ENCODE measurements at regions not wholly inside any gene's neighbourhood (a gene's known extent, or its start where the extent isn't known, plus 50 kb on each side); places are given as distances from the start of the nearest gene placed in this dataset.
A peak's percentile ranks its signal among the peaks of the same experiment; 100 is the strongest.

DNA sequence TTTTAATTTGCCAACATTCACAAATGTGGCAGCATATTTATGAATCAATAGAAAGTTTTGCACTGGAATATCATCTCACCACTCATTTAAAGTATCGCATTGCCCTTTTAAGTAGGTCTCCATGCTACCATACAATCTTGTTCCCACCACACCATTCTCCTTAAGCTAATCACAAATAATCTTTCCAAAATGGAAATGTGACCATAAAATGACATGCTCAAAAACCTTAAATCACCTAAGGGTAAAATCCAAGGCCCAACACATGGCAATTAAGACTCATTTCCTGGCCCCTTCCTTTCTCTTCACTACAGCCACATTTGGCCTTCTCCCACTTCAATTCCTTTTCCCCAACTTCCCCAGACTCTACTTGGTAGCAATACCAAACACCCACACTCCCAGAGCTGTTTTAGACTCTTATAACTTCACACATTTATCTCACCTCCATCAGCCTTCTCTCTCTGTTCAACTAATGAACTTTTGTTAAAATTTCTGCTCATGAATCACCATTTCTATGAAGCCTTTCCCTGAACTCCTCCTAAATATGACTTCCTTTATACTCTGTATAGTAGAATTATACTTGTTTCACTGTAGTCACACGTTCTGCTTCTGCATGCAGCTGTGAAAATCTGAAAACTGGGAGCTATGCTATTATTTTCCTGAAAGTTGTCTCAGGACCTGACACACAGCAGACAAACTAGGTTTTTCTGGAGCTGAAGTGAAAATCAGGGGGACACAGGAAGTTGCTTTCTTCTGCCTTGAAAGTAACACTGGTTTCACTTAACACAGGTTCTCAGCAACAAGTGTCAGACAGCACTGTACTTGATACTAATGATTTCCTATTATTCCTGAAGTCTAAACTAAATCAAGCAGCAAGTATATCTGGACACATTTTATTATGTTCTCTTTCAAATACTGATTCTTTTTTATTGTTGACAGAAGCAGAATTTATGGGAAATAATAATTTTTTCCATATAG is 303.9 kb downstream of the ZEB2 start:
- DNase-seq (ENCODE audit: low read depth): no peak

DNA sequence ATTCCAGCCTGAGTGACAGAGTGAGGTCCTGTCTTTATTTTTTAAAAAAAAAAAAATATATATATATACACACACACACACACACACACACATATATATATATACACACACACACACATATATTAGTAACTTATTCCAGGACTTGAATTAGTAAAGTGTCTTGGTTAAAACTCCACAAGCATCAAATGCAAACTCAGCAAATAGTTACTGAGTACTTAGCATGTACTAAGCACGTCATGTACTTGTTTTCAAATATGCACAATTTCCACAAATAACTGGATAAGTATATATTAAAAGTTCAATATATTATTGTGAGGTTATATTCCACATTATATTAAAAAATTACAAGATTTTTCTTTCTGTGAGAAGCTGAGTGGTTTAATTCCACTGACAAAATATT is 304.7 kb downstream of the ZEB2 start:
- DNase-seq (ENCODE audit: low read depth): no peak

- no peak for DNase-seq (ENCODE audit: low read depth)
Measured at GRCh38 chr2:144213797-144214196, 306.1 kb downstream of the ZEB2 start.

DNA sequence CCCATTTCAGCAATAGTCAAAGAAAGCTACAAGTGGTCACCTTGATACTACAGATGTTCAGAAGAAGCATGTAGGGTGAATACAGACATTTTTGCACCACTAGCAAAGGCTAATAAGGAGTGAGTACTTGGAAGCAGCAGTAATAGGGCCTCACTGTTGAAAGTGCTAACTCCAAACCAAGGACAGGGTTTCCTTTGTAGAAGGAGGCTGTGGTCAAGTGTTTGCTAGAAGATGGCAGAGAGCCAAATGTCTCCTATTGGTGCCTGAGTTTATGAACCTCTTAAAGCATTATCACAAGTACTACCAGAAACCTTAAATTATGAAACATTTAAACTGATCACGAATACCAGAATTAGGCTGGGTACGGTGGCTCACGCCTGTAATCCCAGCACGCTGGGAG is 308.1 kb downstream of the ZEB2 start:
- DNase-seq (ENCODE audit: low read depth): peak; percentile 7

GRCh38 chr2:144211065-144211464 is 308.9 kb downstream of the ZEB2 start:
- no peak for DNase-seq (ENCODE audit: low read depth)

DNA sequence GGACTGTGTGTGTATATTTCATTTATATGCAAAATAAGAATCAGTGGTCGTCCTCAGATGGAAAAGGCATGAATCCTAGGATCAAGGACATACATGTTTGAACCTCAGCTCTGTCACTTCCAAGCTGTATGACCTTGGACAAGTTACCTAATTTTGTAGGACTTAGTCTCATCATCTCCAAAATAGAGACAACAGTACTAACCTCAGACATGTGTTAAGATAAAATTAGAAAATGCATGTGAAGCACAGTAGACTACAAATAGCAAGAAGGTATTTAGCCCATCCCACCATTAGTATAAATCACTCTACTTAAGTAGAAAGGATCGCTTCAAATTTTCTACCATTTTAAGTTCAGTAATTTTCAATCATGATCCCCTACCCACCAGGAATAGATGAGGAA is 309.8 kb downstream of the ZEB2 start:
- no peak for DNase-seq (ENCODE audit: low read depth)

GRCh38 chr2:144208924-144209323 is 311.0 kb downstream of the ZEB2 start:
- DNase-seq (ENCODE audit: low read depth): no peak

DNA sequence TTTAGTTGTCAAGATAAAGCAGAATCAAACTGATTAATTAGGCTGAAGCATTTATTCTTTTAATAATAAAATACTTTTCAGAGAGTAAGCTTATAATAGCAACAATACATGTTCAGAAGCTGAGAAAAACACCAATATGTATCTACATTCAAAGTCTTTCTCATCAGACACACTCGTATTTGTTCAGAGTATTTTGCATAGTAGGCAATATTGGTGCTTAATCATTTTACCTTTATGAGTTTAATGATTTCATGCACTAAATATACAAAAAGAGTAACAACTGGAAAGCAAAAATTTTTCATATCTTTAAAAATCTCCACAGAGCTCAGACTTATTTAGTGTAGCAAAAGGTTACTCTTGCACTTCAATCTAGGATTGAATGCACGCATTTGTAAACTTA is 313.9 kb downstream of the ZEB2 start:
- no peak for DNase-seq (ENCODE audit: low read depth)

DNA sequence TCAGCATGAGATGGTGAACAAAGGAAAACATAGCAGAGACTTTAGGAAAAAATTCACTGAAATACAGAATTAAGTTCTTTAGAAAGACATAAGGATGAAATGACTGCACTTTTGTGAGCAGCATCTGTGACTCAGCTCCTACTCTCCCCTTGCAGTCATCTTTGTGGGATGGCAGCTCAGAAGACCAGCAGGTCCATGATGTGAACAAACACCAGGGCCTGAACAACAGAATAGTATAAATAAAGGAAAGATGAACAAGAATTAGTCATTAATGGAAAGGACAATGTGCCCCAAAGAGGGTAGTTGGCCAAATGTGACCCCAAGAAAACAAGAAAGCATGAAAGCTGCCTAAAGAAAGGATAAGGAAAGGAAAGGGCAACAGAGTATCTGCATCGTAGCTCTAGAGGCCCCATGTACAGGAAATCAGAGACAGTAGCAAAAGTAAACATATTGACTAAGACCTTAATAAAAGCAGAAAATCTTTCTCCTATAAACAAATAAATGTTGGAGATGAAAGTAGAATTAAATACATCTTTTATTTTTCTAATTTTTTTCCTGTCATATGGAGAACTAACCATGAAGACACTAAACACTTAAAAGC is 318.0 kb downstream of the ZEB2 start:
- DNase-seq (ENCODE audit: low read depth): peak; percentile 26

GRCh38 chr2:144201126-144201525 is 318.8 kb downstream of the ZEB2 start:
- DNase-seq (ENCODE audit: low read depth): no peak

DNA sequence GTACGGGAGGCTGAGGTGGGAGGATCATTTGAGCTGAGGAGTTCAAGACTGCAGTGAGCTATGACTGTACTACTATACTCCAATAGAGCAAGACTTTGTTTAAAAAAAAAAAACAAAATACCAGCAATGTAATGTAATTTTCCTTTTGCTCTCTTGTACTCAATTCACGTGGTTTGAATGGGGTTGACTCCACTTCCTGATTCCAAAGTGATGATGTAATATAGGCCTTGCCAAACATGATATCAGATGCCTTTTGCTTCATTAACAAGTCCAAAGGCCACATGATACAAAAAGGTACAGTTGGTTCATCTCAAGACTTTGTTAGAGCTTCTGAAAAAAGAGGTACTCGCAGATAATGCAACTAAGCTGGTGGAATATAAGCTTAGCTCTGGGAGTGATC is 321.8 kb downstream of the ZEB2 start:
- peak; percentile 77 for DNase-seq (ENCODE audit: low read depth)

DNA sequence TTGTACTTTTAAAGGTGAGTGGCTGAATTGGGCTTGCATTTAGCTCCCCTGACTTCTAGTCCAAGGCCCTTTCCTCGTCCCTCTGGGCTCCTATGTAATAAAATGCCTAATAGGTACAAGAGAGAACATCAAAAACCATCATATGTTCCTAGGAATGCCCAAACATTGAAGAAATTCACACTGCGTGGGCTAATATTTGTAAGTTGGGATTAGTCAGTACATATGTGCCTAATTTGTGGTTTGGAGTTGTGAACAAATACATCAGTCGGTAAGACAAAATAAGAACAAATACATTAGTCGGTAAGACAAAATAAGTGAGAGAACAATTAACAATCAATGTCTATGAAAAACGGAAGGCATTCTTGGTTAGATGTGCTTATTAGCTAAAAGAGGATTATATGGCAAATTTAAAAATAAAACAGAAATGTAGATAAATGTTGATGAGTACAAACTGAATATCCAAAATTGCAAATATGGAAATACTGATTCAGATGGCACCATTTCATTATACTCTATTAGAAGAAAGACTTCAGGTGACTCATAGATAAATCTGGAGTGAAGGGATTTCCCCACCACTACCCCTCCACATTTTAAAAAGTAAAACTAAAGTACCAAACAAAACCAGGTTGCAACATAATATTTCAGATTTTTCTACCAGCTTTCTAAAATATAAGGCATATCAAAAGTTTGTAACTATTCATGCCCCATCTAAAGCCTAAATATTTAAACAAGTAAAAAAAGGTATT is 325.4 kb downstream of the ZEB2 start:
- DNase-seq (ENCODE audit: low read depth): no peak

DNA sequence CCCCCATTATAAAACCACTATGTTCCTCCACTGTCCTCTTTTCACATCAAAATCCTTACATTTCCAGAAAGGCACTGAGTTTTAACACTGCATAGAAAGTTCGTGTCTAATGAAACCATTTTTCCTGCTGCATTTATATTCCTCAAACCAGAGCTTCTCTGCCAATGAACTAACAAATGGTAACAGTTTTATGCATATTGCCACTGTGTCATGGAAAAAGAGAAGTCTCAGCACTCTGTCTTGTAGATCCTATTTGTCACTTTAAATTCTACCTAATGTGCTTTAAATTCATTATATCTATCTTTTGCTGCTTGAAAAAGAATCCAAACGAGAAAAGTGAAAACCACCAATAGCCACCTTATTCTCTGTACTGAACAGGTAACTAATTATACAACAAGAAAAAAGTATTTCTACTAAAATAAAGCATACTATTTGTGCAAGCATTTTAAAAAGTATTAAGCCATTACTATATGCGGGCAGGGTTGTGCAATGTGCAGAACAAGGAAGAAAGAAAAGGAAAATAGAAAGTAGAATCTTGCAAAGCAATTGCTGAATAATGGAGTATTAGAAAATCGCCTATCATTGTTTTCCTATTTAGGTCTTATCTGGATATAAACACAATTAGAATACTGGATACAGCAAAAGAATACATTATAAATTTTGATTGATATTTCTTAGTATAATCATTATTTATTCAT is 328.9 kb downstream of the ZEB2 start:
- DNase-seq (ENCODE audit: low read depth): no peak

DNA sequence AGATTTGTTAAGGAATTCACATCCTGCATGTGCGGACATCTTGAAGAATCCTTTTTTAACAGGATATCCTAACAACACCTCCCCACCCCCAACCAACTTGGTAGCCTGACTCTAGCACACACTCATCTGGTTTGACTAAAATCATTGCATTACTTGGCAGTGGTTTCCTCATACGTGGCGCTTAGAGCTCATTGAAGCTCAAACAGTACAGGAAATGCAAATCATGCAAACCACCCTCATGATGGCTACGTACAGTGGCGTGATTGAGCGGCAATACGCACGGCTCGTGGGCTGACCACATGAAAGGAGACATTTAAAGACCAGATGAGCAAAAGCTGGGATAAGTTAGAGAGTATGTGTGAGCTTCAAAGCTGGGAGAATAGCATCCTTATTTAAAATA is 336.2 kb downstream of the ZEB2 start:
- no peak for DNase-seq (ENCODE audit: low read depth)

DNA sequence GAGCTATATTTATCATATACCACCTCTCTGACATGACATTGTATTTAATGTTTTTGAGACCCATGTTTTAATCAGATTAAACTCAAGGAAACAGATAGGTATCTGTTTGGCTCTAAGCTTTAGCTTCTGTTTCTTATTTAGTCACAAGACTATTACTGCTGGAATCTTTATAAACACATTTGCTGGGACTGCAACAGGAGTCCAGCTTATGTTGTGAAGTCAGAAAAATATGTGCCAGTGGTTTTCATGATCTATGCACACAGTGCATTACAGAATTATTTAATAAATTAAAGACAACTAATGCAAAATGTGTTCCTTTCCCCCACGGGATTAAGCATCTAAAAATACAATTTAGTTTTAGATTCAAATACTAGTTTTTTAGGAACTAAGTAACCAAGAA is 338.9 kb downstream of the ZEB2 start:
- DNase-seq (ENCODE audit: low read depth): no peak

DNA sequence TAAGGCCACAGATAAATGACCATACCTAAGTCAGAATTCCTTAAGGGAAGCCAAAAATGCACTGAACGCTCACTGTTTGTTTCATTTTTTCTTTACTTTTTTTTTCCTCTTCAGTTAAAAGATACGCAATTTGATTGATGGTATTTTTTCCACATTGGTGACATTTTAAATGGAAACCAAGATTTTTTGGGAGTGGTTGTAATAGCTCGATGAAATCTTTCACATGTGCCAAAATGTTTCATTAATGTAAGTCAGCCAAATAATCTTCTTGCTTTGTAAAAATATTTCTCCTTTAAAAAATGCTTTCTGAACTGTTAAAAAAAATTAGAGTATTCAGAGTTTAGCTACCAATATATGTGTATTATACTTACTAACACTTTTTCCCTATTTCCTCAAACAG is 339.8 kb downstream of the ZEB2 start:
- no peak for DNase-seq (ENCODE audit: low read depth)

- no peak for DNase-seq (ENCODE audit: low read depth)
Measured at GRCh38 chr2:144170179-144170578, 349.7 kb downstream of the ZEB2 start.

DNA sequence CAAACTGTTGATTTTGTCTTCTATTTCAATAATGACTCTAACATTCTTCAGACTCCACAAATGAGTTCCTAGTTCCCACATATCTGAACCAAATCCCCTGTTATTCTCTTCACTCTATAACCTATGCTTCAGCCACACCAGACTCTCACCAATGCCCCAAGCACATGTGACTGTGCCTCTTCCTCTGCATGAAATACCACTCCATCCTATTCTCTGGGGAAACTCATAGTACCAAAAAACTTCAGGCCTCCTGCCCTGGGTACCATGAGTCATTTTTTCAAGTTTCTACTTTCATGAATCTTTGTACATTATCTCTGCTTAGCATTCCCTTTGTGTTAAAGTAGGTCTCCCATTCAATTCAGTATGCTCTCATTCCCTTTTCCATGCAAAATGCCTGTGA is 353.2 kb downstream of the ZEB2 start:
- no peak for DNase-seq (ENCODE audit: low read depth)

DNA sequence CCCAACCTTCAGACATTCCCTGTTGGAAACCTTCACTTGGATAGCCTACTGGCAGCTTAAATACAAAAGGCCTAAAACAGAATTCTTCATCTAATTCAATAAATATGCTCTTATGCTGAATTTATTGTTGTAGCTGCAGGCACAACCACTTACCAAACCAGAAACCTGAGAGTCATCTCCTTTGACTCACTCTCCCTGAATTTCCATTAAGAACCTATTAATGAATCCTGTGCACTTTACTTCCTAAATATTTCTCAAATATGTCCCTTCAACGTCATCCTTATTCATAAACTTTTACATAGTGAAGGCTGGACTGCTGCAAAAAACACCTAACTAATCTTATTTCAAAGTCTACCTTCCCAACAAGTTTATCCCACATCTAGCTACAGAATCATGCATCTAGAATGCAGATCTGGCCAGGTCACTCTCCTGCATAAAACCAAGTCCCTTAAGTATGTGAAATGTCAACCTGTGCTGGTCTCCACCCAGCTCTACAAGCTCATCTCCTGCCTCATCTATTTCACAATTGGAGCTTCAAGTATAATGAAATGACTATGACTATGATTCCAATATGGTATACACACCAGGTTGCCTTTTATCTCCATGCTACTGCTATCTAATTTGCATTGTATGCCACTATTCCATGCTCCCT is 354.2 kb downstream of the ZEB2 start:
- DNase-seq (ENCODE audit: low read depth): no peak

DNA sequence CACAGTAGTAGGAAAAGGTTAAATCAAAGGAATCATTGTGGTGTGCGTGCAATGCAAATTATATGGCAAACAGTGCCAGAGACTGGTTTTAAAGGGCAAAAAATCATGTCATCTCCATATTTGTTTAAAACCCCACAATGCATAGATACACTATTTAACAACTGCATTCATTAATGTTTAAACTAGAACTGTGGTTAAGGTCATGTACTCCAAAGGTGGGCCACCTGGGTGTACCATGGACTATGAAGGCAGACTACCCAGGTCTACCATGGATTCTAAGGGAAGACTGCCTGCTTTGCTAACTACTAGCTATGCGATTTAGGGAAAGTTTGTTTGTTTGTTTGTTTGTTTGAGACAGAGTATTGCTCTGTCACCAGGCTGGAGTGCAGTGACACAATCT is 356.3 kb downstream of the ZEB2 start:
- no peak for DNase-seq (ENCODE audit: low read depth)

GRCh38 chr2:144162652-144163051 is 357.3 kb downstream of the ZEB2 start:
- DNase-seq (ENCODE audit: low read depth): no peak
